ENCODE measurements at regions not wholly inside any gene's neighbourhood (a gene's known extent, or its start where the extent isn't known, plus 50 kb on each side); places are given as distances from the start of the nearest gene placed in this dataset.

DNA sequence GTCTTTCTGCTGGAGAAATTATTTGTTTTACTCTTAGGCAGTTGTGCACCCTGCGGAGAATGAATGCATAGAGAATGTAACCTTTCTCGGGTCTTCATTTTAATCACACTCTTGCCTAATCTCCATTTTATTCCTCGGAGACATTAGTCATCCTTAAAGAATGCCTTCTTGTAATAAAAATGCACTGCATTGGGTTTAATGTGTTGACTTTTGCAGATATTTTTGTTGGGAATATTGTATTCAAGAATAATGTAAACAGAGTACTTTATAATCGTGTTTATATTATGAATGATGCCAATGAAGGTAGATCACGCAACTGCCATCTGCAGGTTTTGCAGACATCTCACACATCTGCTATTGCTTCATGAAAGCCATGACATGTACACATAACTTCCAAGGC lies 1093.9 kb upstream of the CDH6 start:
- TF ChIP-seq, protein P1, sequence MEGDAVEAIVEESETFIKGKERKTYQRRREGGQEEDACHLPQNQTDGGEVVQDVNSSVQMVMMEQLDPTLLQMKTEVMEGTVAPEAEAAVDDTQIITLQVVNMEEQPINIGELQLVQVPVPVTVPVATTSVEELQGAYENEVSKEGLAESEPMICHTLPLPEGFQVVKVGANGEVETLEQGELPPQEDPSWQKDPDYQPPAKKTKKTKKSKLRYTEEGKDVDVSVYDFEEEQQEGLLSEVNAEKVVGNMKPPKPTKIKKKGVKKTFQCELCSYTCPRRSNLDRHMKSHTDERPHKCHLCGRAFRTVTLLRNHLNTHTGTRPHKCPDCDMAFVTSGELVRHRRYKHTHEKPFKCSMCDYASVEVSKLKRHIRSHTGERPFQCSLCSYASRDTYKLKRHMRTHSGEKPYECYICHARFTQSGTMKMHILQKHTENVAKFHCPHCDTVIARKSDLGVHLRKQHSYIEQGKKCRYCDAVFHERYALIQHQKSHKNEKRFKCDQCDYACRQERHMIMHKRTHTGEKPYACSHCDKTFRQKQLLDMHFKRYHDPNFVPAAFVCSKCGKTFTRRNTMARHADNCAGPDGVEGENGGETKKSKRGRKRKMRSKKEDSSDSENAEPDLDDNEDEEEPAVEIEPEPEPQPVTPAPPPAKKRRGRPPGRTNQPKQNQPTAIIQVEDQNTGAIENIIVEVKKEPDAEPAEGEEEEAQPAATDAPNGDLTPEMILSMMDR (IDR thresholded peaks at IDR 0.05; ENCODE audit: insufficient read depth, low read depth, low read length, missing control alignments) = no peak
- peak; percentile 40 for DNase-seq (ENCODE audit: low read depth)
- no peak overlapping the region for H3K4me3 ChIP-seq (ENCODE audit: low read length)

DNA sequence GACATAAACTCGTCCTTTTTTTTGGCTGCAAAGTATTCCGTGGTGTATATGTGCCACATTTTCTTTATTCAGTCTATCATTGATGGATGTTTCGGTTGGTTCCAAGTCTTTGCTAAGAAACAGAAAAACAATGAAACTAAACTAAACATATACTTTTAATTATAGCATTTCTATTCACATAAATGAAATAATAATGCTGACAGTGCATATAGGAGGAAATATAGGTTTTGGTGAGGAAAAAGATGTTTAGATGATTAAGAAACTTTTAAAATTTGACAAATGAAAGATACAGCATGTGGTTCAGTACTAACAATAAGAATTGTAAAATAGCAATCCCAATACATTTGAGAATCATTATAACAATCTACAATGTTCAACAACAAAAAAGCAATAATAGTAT lies 1094.5 kb upstream of the CDH6 start:
- TF ChIP-seq, protein P1 (IDR thresholded peaks at IDR 0.05; ENCODE audit: insufficient read depth, low read depth, low read length, missing control alignments) = no peak
- no peak for DNase-seq (ENCODE audit: low read depth)
- H3K4me3 ChIP-seq (ENCODE audit: low read length) = no peak overlapping the region

DNA sequence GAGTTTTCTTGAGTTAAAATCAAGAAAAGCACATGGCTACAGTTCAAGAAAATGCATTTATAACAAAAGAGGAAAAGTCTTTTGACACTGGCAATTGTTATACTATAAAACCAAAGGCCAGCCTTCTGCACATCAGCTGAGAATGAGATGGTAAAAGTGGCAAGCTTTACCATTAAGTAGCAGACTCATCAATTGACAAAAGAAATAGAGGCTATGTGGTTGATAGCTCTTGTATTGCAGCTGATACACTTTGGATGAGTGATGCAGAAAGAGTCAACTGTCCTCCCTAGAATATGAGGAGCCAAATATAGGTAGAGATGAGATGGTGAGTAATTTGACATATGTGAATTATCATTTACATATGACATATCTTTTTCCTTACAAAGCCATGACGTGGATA lies 1100.9 kb upstream of the CDH6 start:
- H3K4me3 ChIP-seq (ENCODE audit: low read length) = no peak overlapping the region
- TF ChIP-seq, protein P1 (IDR thresholded peaks at IDR 0.05; ENCODE audit: insufficient read depth, low read depth, low read length, missing control alignments) = no peak
- no peak for DNase-seq (ENCODE audit: low read depth)

DNA sequence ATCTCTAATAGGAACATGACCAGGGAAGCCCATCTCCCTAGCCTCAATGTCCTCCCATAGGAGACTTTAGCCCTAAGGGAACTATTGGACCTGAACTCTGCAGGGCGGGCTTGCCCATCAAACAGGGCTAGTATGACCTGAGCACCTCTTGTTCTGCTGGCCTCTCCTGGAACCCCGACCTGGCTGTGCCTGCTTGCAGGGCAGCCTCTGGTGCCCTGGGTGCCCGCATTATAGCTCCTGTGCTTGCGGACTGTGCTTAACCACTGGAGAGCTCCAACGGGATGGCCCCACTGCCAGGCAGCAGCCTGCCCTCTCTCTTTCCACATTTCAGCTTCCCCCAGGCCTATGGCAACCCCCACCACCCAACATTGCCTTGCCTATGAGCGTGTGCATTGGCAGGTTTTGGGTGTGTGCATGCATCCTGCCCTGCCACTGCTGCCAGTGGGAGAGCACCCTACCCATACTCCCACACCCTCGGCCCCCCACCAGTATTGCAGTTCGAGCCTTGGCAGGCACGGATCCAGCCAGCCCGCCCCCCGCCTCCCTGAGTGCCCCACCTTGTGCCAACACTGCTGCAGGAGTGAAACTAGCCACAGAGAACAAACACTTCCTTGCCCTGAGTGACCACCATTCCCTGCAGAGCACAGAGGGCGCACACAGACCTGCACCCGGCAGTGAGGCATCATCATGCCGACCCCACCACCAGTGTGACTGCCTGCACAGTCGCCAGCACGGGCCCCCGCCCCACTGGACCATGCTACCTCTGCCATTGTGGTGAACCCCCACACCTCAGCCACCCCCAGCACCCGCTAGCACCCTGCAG lies 1123.8 kb upstream of the CDH6 start:
- TF ChIP-seq, protein P1 (IDR thresholded peaks at IDR 0.05; ENCODE audit: insufficient read depth, low read depth, low read length, missing control alignments) = no peak
- no peak for DNase-seq (ENCODE audit: low read depth)
- no peak overlapping the region for H3K4me3 ChIP-seq (ENCODE audit: low read length)

DNA sequence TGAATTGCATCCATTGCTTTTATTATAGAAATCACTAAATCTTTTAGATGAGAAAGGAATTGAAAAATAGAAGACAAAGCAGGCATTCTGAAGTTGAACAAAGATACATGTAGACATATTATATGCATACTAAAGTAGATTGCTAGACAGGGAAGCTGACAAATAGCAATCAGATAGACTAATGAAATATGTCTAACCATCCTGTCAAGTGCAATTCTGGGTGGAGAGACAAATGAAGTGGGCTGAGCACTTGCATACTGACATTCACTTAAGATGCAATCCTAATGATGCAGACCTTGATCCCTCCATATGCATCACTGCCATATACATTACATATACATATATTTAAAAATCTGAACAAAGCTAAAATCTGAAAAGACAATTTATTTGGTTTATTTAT lies 1130.0 kb upstream of the CDH6 start:
- TF ChIP-seq, protein P1 (IDR thresholded peaks at IDR 0.05; ENCODE audit: insufficient read depth, low read depth, low read length, missing control alignments) = no peak

DNA sequence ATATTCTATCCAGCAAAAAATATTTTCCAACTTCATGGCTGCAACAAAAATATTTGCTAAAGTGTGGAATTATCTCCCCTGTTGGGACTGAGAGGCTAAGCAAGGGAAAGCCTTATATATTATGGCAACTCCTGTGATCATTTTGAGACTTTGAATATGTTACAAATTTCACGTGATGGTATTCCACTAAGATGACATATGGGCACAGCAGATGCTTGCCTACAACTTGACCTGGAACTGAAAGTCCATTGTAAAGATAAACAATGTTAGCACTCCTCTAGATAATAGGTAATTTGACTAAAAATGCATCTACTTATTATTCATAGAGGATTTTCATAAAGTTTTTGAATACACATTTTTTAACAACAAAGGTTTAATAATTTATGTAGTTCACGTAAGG lies 1141.5 kb upstream of the CDH6 start:
- TF ChIP-seq, protein P1 (IDR thresholded peaks at IDR 0.05; ENCODE audit: insufficient read depth, low read depth, low read length, missing control alignments) = no peak
- DNase-seq (ENCODE audit: low read depth) = no peak
- H3K4me3 ChIP-seq (ENCODE audit: low read length) = no peak overlapping the region

More for the DNA sequence above, 1130.0 kb upstream of the CDH6 start:
- no peak for DNase-seq (ENCODE audit: low read depth)
- H3K4me3 ChIP-seq (ENCODE audit: low read length) = no peak overlapping the region

Measured in epithelial cell of esophagus (primary cell).